ENCODE measurements at regions not wholly inside any gene's neighbourhood (a gene's known extent, or its start where the extent isn't known, plus 50 kb on each side); places are given as distances from the start of the nearest gene placed in this dataset.

DNA sequence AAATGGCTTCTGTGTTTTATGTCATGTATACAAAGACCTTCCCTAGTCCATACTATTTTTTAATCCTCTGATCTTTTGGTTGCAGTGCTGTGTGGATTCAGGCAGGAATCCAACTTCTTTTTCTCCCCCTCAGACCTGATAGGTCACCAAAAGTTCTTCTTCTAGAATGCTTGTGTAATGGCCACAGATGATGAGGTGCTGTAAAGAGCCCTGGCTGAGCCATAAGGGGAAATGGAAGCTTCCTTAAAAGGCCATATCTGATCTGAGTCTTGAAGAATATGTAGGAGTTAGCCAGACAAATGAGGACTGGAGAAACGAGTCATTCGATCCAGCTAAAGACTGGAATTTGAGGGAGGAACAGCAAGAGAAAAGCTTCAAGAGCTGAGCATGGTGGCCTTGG lies 353.9 kb downstream of the PCNX1 start:
- 53 to 69% methylated on average over 2 of the region's 2 CpGs for WGBS, 2 donors
- TF ChIP-seq, protein P1, sequence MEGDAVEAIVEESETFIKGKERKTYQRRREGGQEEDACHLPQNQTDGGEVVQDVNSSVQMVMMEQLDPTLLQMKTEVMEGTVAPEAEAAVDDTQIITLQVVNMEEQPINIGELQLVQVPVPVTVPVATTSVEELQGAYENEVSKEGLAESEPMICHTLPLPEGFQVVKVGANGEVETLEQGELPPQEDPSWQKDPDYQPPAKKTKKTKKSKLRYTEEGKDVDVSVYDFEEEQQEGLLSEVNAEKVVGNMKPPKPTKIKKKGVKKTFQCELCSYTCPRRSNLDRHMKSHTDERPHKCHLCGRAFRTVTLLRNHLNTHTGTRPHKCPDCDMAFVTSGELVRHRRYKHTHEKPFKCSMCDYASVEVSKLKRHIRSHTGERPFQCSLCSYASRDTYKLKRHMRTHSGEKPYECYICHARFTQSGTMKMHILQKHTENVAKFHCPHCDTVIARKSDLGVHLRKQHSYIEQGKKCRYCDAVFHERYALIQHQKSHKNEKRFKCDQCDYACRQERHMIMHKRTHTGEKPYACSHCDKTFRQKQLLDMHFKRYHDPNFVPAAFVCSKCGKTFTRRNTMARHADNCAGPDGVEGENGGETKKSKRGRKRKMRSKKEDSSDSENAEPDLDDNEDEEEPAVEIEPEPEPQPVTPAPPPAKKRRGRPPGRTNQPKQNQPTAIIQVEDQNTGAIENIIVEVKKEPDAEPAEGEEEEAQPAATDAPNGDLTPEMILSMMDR (IDR thresholded peaks at IDR 0.05), result no peak
- no peak for TF ChIP-seq POLR2A (IDR thresholded peaks at IDR 0.05)
- H3K27ac ChIP-seq, result no peak overlapping the region
- DNase-seq (no peak), ATAC-seq (no peak)
- H3K9me3 ChIP-seq, result no peaks in the 10 kb centered on the region
- no peak overlapping the region for H3K4me3 ChIP-seq
- H3K36me3 ChIP-seq (replicated peaks in 1 of 2; ENCODE audit: insufficient read depth in 1 of 2, low read depth in 2 of 2), result no peaks in the 10 kb centered on the region
- no peaks in the 10 kb centered on the region for H3K4me1 ChIP-seq
- no peaks in the 10 kb centered on the region for H3K27me3 ChIP-seq
- intact Hi-C loops (cut with DNase I), result no loop called here

DNA sequence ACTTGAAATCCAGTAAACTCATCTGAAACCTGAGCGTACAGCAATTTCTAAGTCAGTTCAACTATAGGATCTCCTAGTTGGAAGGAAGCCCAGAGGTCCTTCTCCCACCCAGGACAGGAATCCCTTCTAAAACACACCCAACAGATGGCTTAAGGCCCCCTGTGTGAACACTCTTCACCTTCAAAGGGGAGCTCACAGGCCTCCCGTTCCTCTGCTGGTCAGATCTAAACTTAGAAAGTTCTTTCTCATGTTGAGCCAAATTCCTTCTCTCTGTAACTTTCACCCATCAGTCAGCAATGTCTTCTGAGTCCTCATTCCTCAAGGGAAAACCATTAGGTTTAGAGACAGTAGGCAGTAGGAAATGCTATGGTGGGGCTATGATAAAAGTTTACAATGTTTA lies 355.2 kb downstream of the PCNX1 start:
- Histone ChIP-seq H3K36me3 (replicated peaks in 1 of 2; ENCODE audit: insufficient read depth in 1 of 2, low read depth in 2 of 2) (no peaks in the 10 kb centered on the region), H3K9me3 (no peaks in the 10 kb centered on the region), H3K4me3 (no peak overlapping the region), H3K4me1 (no peaks in the 10 kb centered on the region), H3K27me3 (no peaks in the 10 kb centered on the region), H3K27ac (no peak overlapping the region)
- no peak for TF ChIP-seq POLR2A (IDR thresholded peaks at IDR 0.05)
- TF ChIP-seq, protein P1 (IDR thresholded peaks at IDR 0.05), result no peak
- 86 to 87% methylated on average over 2 of the region's 2 CpGs for WGBS, 2 donors
- DNase-seq (no peak), ATAC-seq (no peak)
- intact Hi-C loops (cut with DNase I), result no loop called here

DNA sequence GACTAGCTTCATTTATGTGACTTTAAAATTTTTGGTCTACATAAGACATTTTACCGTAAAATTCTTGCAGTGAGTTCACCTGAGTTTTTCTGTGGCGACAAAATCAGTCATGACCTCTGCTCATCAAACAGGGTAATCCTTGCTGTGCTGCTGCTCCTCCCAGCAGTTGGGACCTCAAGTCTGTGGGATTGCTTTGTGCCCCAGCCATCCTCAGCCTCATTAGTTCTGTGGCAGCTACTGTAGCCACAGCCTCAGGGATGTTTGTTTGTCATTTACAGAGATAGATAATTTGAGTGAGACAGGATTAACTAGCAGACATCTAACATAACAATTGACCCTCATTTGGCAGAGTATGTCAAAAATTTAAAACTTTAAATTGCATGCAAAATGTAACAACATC lies 357.0 kb downstream of the PCNX1 start:
- Histone ChIP-seq H3K4me1 (no peaks in the 10 kb centered on the region), H3K9me3 (no peaks in the 10 kb centered on the region), H3K4me3 (no peak overlapping the region), H3K36me3 (replicated peaks in 1 of 2; ENCODE audit: insufficient read depth in 1 of 2, low read depth in 2 of 2) (no peaks in the 10 kb centered on the region), H3K27ac (no peak overlapping the region), H3K27me3 (no peaks in the 10 kb centered on the region)
- no peak for ATAC-seq
- DNase-seq, result no peak
- TF ChIP-seq, protein P1 (IDR thresholded peaks at IDR 0.05), result no peak
- no peak for TF ChIP-seq POLR2A (IDR thresholded peaks at IDR 0.05)
- intact Hi-C loops (cut with DNase I), result no loop called here
- WGBS, 2 donors, result 57 to 71% methylated on average over 2 of the region's 2 CpGs

DNA sequence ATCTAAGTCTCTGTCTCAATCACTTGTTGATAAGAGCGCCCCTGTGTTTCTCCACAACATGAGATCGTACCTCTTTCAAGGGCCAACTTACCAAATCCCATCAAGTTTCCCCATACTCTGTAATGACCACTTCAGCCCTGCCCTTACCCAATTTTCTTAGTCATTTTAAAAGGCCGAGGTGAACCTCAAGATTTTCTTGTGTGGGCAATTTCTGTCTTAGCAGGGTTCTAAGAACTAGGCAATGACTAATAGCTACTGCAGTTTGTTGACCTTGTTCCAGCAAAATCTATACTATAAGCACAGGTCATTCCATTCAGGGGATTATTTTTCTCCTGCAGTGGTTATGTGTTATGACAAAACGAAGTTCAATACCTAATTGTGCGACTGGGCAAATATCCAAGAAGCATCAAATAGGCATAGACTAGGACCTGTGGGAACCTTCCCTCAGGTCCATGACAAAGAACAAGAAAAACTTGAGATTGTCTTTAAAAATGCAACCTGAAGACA lies 359.8 kb downstream of the PCNX1 start:
- ATAC-seq, result no peak
- no peak overlapping the region for H3K4me3 ChIP-seq
- WGBS, 2 donors, result 53 to 56% methylated on average over 5 of the region's 5 CpGs

DNA sequence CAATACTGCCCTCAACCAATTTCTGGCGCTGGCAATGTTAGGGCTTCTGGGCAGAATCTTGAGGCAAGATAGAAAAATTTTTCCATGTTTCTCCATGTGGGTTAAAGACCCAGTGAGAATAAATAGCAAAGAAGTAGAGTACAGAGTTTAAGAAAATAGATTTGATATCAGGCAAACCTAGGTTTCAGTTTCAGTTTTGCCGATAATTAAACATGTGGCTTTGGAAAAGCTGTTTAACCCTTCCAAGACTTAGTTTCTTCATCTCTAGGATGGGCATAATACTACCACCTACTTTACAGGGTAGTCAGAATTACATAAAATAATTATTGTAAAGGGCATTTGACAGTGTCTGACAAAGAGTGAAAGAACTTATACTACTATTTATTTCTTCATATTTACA lies 360.4 kb downstream of the PCNX1 start:
- no peaks in the 10 kb centered on the region for H3K36me3 ChIP-seq (replicated peaks in 1 of 2; ENCODE audit: insufficient read depth in 1 of 2, low read depth in 2 of 2)
- WGBS, 2 donors, result 25 to 29% methylated on average over 2 of the region's 2 CpGs
- ATAC-seq, result no peak
- H3K27me3 ChIP-seq, result no peaks in the 10 kb centered on the region
- H3K27ac ChIP-seq, result no peak overlapping the region
- TF ChIP-seq, protein P1 (IDR thresholded peaks at IDR 0.05), result no peak
- H3K9me3 ChIP-seq, result no peaks in the 10 kb centered on the region
- DNase-seq, result no peak
- no peak overlapping the region for H3K4me3 ChIP-seq
- intact Hi-C loops (cut with DNase I), result no loop called here
- H3K4me1 ChIP-seq, result no peaks in the 10 kb centered on the region

More for the DNA sequence above, 359.8 kb downstream of the PCNX1 start:
- TF ChIP-seq, protein P1 (IDR thresholded peaks at IDR 0.05), result no peak
- TF ChIP-seq POLR2A (IDR thresholded peaks at IDR 0.05), result no peak
- no peaks in the 10 kb centered on the region for H3K9me3 ChIP-seq
- H3K27ac ChIP-seq, result no peak overlapping the region
- no peaks in the 10 kb centered on the region for H3K27me3 ChIP-seq
- intact Hi-C loops (cut with DNase I), result no loop called here
- H3K36me3 ChIP-seq (replicated peaks in 1 of 2; ENCODE audit: insufficient read depth in 1 of 2, low read depth in 2 of 2), result no peaks in the 10 kb centered on the region
- no peak for DNase-seq
- no peaks in the 10 kb centered on the region for H3K4me1 ChIP-seq

Data from body of pancreas (tissue), 4 donors.